ENCODE measurements at regions not wholly inside any gene's neighbourhood (a gene's known extent, or its start where the extent isn't known, plus 50 kb on each side); places are given as distances from the start of the nearest gene placed in this dataset.
A peak's percentile ranks its signal among the peaks of the same experiment; 100 is the strongest.

- no peak for TF ChIP-seq EZH2phosphoT487 (IDR thresholded peaks at IDR 0.05; ENCODE audit: insufficient read depth, low read depth)
- TF ChIP-seq EZH2 (IDR thresholded peaks at IDR 0.05; ENCODE audit: insufficient read depth, poor library complexity, severe bottlenecking) = no peak
- WGBS, 2 experiments (ENCODE audit: low coverage in 1 of 2, low lambda C conversion rate in 2 of 2, missing lambda C conversion rate in 2 of 2) = 65 to 66% methylated on average over 3 of the region's 3 CpGs
- Histone ChIP-seq H3K9ac (no peak overlapping the region), H3K9me3 (ENCODE audit: low read depth) (no peaks in the 10 kb centered on the region), H3K4me2 (ENCODE audit: unreplicated experiment) (no peak overlapping the region), H3K9me2 (ENCODE audit: insufficient read depth) (no peaks in the 10 kb centered on the region), H3K4me3 (no peak overlapping the region), H3K36me3 (ENCODE audit: low read depth) (no peaks in the 10 kb centered on the region), H3K4me1 (ENCODE audit: insufficient read depth) (peaks cover 33% of the 10 kb centered on the region), H3F3A (ENCODE audit: insufficient read depth) (peaks cover 25% of the 10 kb centered on the region), H4K20me1 (ENCODE audit: insufficient read depth) (no peaks in the 10 kb centered on the region), H2AFZ (no peak overlapping the region), H3K27ac (no peak overlapping the region), H3K27me3 (replicated peaks; ENCODE audit: insufficient read depth) (no peaks in the 10 kb centered on the region), H3K79me2 (ENCODE audit: insufficient read depth) (no peaks in the 10 kb centered on the region)
- DNase-seq = no peak
- in situ Hi-C loops (cut with MboI) = no loop called here
Observed at GRCh38 chr6:140844167-140844566, 1288.6 kb upstream of the GJE1 start.

GRCh38 chr6:140833408-140833807 lies 1299.3 kb upstream of the GJE1 start:
- peak overlapping the region; percentile 52 for H2AFZ ChIP-seq
- TF ChIP-seq EZH2 (IDR thresholded peaks at IDR 0.05; ENCODE audit: insufficient read depth, poor library complexity, severe bottlenecking) = no peak
- no peak for TF ChIP-seq EZH2phosphoT487 (IDR thresholded peaks at IDR 0.05; ENCODE audit: insufficient read depth, low read depth)
- no peaks in the 10 kb centered on the region for H3K9me2 ChIP-seq (ENCODE audit: insufficient read depth)
- H3F3A ChIP-seq (ENCODE audit: insufficient read depth) = no peaks in the 10 kb centered on the region
- 0 to 5% methylated on average over 1 of the region's 1 CpG for WGBS, 2 experiments (ENCODE audit: low coverage in 1 of 2, low lambda C conversion rate in 2 of 2, missing lambda C conversion rate in 2 of 2)
- in situ Hi-C loops (cut with MboI) = no loop called here
- H3K4me2 ChIP-seq (ENCODE audit: unreplicated experiment) = no peak overlapping the region
- no peaks in the 10 kb centered on the region for H3K27me3 ChIP-seq (replicated peaks; ENCODE audit: insufficient read depth)
- H3K4me3 ChIP-seq = no peak overlapping the region
- no peaks in the 10 kb centered on the region for H3K36me3 ChIP-seq (ENCODE audit: low read depth)
- no peaks in the 10 kb centered on the region for H4K20me1 ChIP-seq (ENCODE audit: insufficient read depth)
- no peak overlapping the region for H3K27ac ChIP-seq
- peak; percentile 8 for DNase-seq
- H3K4me1 ChIP-seq (ENCODE audit: insufficient read depth) = peaks cover 9% of the 10 kb centered on the region
- H3K9ac ChIP-seq = no peak overlapping the region
- no peaks in the 10 kb centered on the region for H3K9me3 ChIP-seq (ENCODE audit: low read depth)
- no peaks in the 10 kb centered on the region for H3K79me2 ChIP-seq (ENCODE audit: insufficient read depth)

- Histone ChIP-seq H3K9me3 (ENCODE audit: low read depth) (no peaks in the 10 kb centered on the region), H2AFZ (peak overlapping the region; percentile 99), H3K79me2 (ENCODE audit: insufficient read depth) (no peaks in the 10 kb centered on the region), H3K9ac (peak overlapping the region; percentile 64), H3K9me2 (ENCODE audit: insufficient read depth) (no peaks in the 10 kb centered on the region), H3F3A (ENCODE audit: insufficient read depth) (no peaks in the 10 kb centered on the region), H3K4me2 (ENCODE audit: unreplicated experiment) (peak overlapping the region; percentile 77), H3K27me3 (replicated peaks; ENCODE audit: insufficient read depth) (no peaks in the 10 kb centered on the region), H4K20me1 (ENCODE audit: insufficient read depth) (no peaks in the 10 kb centered on the region), H3K36me3 (ENCODE audit: low read depth) (no peaks in the 10 kb centered on the region), H3K4me1 (ENCODE audit: insufficient read depth) (peaks cover 9% of the 10 kb centered on the region), H3K27ac (0 out of 2 replicates have a peak overlapping the region, but pooled peaks have one; percentile 23), H3K4me3 (peak overlapping the region; percentile 61)
- in situ Hi-C loops (cut with MboI) = no loop called here
- peak; percentile 6 for DNase-seq
- 62 to 72% methylated on average over 1 of the region's 1 CpG for WGBS, 2 experiments (ENCODE audit: low coverage in 1 of 2, low lambda C conversion rate in 2 of 2, missing lambda C conversion rate in 2 of 2)
- TF ChIP-seq EZH2phosphoT487 (IDR thresholded peaks at IDR 0.05; ENCODE audit: insufficient read depth, low read depth) (no peak), EZH2 (IDR thresholded peaks at IDR 0.05; ENCODE audit: insufficient read depth, poor library complexity, severe bottlenecking) (no peak)
Observed at GRCh38 chr6:140830666-140831065, 1302.1 kb upstream of the GJE1 start.

DNA sequence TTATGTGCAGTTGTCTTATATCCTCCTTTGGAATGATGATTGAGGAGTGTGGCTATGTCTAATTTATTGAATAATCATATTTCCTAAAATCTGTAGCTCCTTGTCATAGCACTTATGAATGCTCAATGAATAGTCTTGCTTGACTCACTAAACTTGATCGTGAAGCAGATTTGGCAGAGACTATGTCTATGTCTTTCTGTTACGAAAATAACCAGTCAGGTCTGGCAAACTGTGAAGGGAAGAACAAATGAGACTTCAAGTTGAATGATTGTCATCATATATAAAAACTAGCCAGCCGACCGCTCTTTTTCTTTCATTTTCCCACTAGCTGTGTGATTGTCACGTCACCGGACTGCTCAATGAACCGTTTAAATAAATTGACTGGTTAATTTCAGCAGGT lies 1303.9 kb upstream of the GJE1 start:
- Histone ChIP-seq H3K9ac (no peak overlapping the region), H3F3A (ENCODE audit: insufficient read depth) (no peaks in the 10 kb centered on the region), H3K27ac (no peak overlapping the region), H3K36me3 (ENCODE audit: low read depth) (no peaks in the 10 kb centered on the region), H3K79me2 (ENCODE audit: insufficient read depth) (no peaks in the 10 kb centered on the region), H3K27me3 (replicated peaks; ENCODE audit: insufficient read depth) (no peaks in the 10 kb centered on the region), H3K9me3 (ENCODE audit: low read depth) (no peaks in the 10 kb centered on the region), H4K20me1 (ENCODE audit: insufficient read depth) (no peaks in the 10 kb centered on the region), H2AFZ (no peak overlapping the region), H3K4me3 (no peak overlapping the region), H3K9me2 (ENCODE audit: insufficient read depth) (no peaks in the 10 kb centered on the region), H3K4me1 (ENCODE audit: insufficient read depth) (peaks cover 9% of the 10 kb centered on the region), H3K4me2 (ENCODE audit: unreplicated experiment) (no peak overlapping the region)
- TF ChIP-seq EZH2phosphoT487 (IDR thresholded peaks at IDR 0.05; ENCODE audit: insufficient read depth, low read depth) (no peak), EZH2 (IDR thresholded peaks at IDR 0.05; ENCODE audit: insufficient read depth, poor library complexity, severe bottlenecking) (no peak)
- in situ Hi-C loops (cut with MboI) = no loop called here
- no peak for DNase-seq
- 92 to 96% methylated on average over 7 of the region's 7 CpGs for WGBS, 2 experiments (ENCODE audit: low coverage in 1 of 2, low lambda C conversion rate in 2 of 2, missing lambda C conversion rate in 2 of 2)

- Histone ChIP-seq H3K27ac (no peak overlapping the region), H3K4me3 (no peak overlapping the region), H2AFZ (0 out of 2 replicates have a peak overlapping the region, but pooled peaks have one; percentile 17), H3K4me1 (ENCODE audit: insufficient read depth) (peaks cover 9% of the 10 kb centered on the region), H4K20me1 (ENCODE audit: insufficient read depth) (no peaks in the 10 kb centered on the region), H3K4me2 (ENCODE audit: unreplicated experiment) (no peak overlapping the region), H3F3A (ENCODE audit: insufficient read depth) (no peaks in the 10 kb centered on the region), H3K9ac (no peak overlapping the region), H3K36me3 (ENCODE audit: low read depth) (no peaks in the 10 kb centered on the region), H3K79me2 (ENCODE audit: insufficient read depth) (no peaks in the 10 kb centered on the region), H3K9me3 (ENCODE audit: low read depth) (no peaks in the 10 kb centered on the region), H3K9me2 (ENCODE audit: insufficient read depth) (no peaks in the 10 kb centered on the region), H3K27me3 (replicated peaks; ENCODE audit: insufficient read depth) (no peaks in the 10 kb centered on the region)
- no peak for DNase-seq
- TF ChIP-seq EZH2phosphoT487 (IDR thresholded peaks at IDR 0.05; ENCODE audit: insufficient read depth, low read depth) (no peak), EZH2 (IDR thresholded peaks at IDR 0.05; ENCODE audit: insufficient read depth, poor library complexity, severe bottlenecking) (no peak)
- in situ Hi-C loops (cut with MboI) = no loop called here
- WGBS, 2 experiments (ENCODE audit: low coverage in 1 of 2, low lambda C conversion rate in 2 of 2, missing lambda C conversion rate in 2 of 2) = 2 to 4% methylated on average over 2 of the region's 2 CpGs
Observed at GRCh38 chr6:140827593-140827992, 1305.1 kb upstream of the GJE1 start.

Measured in GM23248 (cell line).